ENCODE measurements at regions not wholly inside any gene's neighbourhood (a gene's known extent, or its start where the extent isn't known, plus 50 kb on each side); places are given as distances from the start of the nearest gene placed in this dataset.

DNA sequence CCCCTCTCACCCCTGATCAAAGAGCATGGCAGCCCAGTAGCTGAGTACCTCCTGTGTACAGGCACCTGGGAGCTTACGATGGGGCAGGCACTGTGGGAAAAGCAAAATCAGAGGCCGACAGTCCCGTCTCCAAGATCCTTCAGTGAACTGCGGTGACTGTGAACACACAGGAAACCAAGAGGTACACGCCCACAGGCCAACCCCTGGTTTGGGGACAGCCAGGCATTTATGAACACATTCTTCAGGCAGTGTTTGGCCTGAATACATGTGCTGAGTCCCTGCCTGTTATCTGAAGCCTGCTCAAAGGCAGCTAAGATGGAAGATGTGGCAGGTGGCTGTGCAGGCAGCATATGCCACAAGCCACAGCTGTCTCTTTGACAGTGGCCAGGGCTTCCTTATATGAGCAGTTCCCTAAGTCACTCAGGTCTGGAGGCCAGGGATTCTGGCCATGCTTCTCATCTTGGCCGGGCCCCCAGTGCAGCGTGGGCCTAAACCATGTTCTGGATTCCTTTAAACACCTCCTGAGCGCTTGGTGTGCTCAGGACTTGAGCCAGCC lies 123.6 kb downstream of the UQCRFS1 start:
- no peak for ATAC-seq
- peaks cover 4% of the 10 kb centered on the region for H3K9me3 Mint-ChIP-seq
- no peak overlapping the region for H3K4me3 Mint-ChIP-seq
- DNase-seq (ENCODE audit: low spot score): no peak
- H3K27me3 Mint-ChIP-seq (ENCODE audit: low read depth): no peaks in the 10 kb centered on the region
- H3K36me3 Mint-ChIP-seq: no peaks in the 10 kb centered on the region
- H3K27ac Mint-ChIP-seq: no peak overlapping the region
- ChIA-PET CTCF (interaction anchor here (1.6 kb wide), 1 partner anchor 32 kb away, joined by 5 read pairs; no protein-coding TSS in a partner anchor), POLR2A (interaction anchor here (0.6 kb wide), 1 partner anchor 418 kb away, joined by 3 read pairs; no protein-coding TSS in a partner anchor)
- peaks cover 15% of the 10 kb centered on the region for H3K4me1 Mint-ChIP-seq
- TF ChIP-seq ZBTB21 (CRISPR knock-in tag; IDR thresholded peaks at IDR 0.05; ENCODE audit: borderline replicate concordance): no peak
- no peak for TF ChIP-seq ZNF317 (CRISPR knock-in tag; IDR thresholded peaks at IDR 0.05; ENCODE audit: borderline replicate concordance, low read depth)
- TF ChIP-seq ETV6 (CRISPR knock-in tag; IDR thresholded peaks at IDR 0.05): no peak
- no peak for TF ChIP-seq SP1 (CRISPR knock-in tag; conservative IDR thresholded peaks at IDR 0.05)
- no peak for TF ChIP-seq CREB1 (CRISPR knock-in tag; IDR thresholded peaks at IDR 0.05)

DNA sequence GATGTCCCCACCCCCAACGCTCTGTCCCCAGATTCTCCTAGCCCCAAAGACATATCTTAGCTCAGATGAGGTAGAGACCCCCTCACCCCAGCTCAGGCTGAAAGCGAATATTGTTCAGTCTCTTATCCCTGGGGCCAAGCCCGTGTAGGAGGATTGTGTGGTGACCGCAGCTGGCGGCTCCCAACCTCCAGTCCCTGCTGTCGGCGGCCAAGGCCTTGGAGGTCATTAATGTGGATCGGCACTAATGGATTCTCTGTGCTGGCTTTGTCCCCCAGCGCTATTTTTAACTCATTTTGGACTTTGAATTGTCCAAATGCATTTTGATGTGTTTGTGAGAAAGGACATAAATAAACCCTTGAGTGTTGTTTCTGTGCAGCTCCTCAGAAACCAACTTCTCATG lies 124.2 kb downstream of the UQCRFS1 start:
- H3K4me3 Mint-ChIP-seq: no peak overlapping the region
- ChIA-PET CTCF (interaction anchor here (1.6 kb wide), 1 partner anchor 32 kb away, joined by 5 read pairs; no protein-coding TSS in a partner anchor), POLR2A (interaction anchor here (0.6 kb wide), 1 partner anchor 419 kb away, joined by 3 read pairs; no protein-coding TSS in a partner anchor)
- peaks cover 20% of the 10 kb centered on the region for H3K4me1 Mint-ChIP-seq
- no peak overlapping the region for H3K27ac Mint-ChIP-seq
- no peak for DNase-seq (ENCODE audit: low spot score)
- H3K27me3 Mint-ChIP-seq (ENCODE audit: low read depth): no peaks in the 10 kb centered on the region
- H3K36me3 Mint-ChIP-seq: no peaks in the 10 kb centered on the region
- ATAC-seq: no peak
- peaks cover 4% of the 10 kb centered on the region for H3K9me3 Mint-ChIP-seq
- TF ChIP-seq RORB (CRISPR knock-in tag; IDR thresholded peaks at IDR 0.05): no peak
- no peak for TF ChIP-seq ZNF396 (CRISPR knock-in tag; IDR thresholded peaks at IDR 0.05; ENCODE audit: borderline replicate concordance)
- no peak for TF ChIP-seq ESRRA (CRISPR knock-in tag; IDR thresholded peaks at IDR 0.05; ENCODE audit: borderline replicate concordance)
- TF ChIP-seq, protein P1, sequence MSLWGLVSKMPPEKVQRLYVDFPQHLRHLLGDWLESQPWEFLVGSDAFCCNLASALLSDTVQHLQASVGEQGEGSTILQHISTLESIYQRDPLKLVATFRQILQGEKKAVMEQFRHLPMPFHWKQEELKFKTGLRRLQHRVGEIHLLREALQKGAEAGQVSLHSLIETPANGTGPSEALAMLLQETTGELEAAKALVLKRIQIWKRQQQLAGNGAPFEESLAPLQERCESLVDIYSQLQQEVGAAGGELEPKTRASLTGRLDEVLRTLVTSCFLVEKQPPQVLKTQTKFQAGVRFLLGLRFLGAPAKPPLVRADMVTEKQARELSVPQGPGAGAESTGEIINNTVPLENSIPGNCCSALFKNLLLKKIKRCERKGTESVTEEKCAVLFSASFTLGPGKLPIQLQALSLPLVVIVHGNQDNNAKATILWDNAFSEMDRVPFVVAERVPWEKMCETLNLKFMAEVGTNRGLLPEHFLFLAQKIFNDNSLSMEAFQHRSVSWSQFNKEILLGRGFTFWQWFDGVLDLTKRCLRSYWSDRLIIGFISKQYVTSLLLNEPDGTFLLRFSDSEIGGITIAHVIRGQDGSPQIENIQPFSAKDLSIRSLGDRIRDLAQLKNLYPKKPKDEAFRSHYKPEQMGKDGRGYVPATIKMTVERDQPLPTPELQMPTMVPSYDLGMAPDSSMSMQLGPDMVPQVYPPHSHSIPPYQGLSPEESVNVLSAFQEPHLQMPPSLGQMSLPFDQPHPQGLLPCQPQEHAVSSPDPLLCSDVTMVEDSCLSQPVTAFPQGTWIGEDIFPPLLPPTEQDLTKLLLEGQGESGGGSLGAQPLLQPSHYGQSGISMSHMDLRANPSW (CRISPR knock-in tag; conservative IDR thresholded peaks at IDR 0.05; ENCODE audit: low read depth): no peak
- TF ChIP-seq ZNF423 (CRISPR knock-in tag; IDR thresholded peaks at IDR 0.05): no peak
- TF ChIP-seq, protein P2, sequence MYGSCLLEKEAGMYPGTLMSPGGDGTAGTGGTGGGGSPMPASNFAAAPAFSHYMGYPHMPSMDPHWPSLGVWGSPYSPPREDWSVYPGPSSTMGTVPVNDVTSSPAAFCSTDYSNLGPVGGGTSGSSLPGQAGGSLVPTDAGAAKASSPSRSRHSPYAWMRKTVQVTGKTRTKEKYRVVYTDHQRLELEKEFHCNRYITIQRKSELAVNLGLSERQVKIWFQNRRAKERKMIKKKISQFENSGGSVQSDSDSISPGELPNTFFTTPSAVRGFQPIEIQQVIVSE (CRISPR knock-in tag; IDR thresholded peaks at IDR 0.05; ENCODE audit: borderline replicate concordance): no peak
- TF ChIP-seq, protein P3, sequence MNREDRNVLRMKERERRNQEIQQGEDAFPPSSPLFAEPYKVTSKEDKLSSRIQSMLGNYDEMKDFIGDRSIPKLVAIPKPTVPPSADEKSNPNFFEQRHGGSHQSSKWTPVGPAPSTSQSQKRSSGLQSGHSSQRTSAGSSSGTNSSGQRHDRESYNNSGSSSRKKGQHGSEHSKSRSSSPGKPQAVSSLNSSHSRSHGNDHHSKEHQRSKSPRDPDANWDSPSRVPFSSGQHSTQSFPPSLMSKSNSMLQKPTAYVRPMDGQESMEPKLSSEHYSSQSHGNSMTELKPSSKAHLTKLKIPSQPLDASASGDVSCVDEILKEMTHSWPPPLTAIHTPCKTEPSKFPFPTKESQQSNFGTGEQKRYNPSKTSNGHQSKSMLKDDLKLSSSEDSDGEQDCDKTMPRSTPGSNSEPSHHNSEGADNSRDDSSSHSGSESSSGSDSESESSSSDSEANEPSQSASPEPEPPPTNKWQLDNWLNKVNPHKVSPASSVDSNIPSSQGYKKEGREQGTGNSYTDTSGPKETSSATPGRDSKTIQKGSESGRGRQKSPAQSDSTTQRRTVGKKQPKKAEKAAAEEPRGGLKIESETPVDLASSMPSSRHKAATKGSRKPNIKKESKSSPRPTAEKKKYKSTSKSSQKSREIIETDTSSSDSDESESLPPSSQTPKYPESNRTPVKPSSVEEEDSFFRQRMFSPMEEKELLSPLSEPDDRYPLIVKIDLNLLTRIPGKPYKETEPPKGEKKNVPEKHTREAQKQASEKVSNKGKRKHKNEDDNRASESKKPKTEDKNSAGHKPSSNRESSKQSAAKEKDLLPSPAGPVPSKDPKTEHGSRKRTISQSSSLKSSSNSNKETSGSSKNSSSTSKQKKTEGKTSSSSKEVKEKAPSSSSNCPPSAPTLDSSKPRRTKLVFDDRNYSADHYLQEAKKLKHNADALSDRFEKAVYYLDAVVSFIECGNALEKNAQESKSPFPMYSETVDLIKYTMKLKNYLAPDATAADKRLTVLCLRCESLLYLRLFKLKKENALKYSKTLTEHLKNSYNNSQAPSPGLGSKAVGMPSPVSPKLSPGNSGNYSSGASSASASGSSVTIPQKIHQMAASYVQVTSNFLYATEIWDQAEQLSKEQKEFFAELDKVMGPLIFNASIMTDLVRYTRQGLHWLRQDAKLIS (CRISPR knock-in tag; IDR thresholded peaks at IDR 0.05; ENCODE audit: borderline replicate concordance): no peak
- no peak for TF ChIP-seq GTF2I (CRISPR knock-in tag; conservative IDR thresholded peaks at IDR 0.05)
- no peak for TF ChIP-seq ATF1 (CRISPR knock-in tag; IDR thresholded peaks at IDR 0.05)
- no peak for TF ChIP-seq NR2C2 (CRISPR knock-in tag; IDR thresholded peaks at IDR 0.05)
- no peak for TF ChIP-seq HMGA2 (CRISPR knock-in tag; IDR thresholded peaks at IDR 0.05)
- no peak for TF ChIP-seq FOXJ3 (CRISPR knock-in tag; IDR thresholded peaks at IDR 0.05; ENCODE audit: borderline replicate concordance)
- TF ChIP-seq EMX1 (CRISPR knock-in tag; IDR thresholded peaks at IDR 0.05): no peak
- TF ChIP-seq NFYB (CRISPR knock-in tag; conservative IDR thresholded peaks at IDR 0.05; ENCODE audit: low read depth): no peak
- no peak for TF ChIP-seq TEAD4 (CRISPR knock-in tag; IDR thresholded peaks at IDR 0.05)
- TF ChIP-seq, protein P4, sequence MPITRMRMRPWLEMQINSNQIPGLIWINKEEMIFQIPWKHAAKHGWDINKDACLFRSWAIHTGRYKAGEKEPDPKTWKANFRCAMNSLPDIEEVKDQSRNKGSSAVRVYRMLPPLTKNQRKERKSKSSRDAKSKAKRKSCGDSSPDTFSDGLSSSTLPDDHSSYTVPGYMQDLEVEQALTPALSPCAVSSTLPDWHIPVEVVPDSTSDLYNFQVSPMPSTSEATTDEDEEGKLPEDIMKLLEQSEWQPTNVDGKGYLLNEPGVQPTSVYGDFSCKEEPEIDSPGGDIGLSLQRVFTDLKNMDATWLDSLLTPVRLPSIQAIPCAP (CRISPR knock-in tag; IDR thresholded peaks at IDR 0.05): no peak
- no peak for TF ChIP-seq CREB1 (CRISPR knock-in tag; IDR thresholded peaks at IDR 0.05)
- TF ChIP-seq, protein P5, sequence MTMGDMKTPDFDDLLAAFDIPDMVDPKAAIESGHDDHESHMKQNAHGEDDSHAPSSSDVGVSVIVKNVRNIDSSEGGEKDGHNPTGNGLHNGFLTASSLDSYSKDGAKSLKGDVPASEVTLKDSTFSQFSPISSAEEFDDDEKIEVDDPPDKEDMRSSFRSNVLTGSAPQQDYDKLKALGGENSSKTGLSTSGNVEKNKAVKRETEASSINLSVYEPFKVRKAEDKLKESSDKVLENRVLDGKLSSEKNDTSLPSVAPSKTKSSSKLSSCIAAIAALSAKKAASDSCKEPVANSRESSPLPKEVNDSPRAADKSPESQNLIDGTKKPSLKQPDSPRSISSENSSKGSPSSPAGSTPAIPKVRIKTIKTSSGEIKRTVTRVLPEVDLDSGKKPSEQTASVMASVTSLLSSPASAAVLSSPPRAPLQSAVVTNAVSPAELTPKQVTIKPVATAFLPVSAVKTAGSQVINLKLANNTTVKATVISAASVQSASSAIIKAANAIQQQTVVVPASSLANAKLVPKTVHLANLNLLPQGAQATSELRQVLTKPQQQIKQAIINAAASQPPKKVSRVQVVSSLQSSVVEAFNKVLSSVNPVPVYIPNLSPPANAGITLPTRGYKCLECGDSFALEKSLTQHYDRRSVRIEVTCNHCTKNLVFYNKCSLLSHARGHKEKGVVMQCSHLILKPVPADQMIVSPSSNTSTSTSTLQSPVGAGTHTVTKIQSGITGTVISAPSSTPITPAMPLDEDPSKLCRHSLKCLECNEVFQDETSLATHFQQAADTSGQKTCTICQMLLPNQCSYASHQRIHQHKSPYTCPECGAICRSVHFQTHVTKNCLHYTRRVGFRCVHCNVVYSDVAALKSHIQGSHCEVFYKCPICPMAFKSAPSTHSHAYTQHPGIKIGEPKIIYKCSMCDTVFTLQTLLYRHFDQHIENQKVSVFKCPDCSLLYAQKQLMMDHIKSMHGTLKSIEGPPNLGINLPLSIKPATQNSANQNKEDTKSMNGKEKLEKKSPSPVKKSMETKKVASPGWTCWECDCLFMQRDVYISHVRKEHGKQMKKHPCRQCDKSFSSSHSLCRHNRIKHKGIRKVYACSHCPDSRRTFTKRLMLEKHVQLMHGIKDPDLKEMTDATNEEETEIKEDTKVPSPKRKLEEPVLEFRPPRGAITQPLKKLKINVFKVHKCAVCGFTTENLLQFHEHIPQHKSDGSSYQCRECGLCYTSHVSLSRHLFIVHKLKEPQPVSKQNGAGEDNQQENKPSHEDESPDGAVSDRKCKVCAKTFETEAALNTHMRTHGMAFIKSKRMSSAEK (CRISPR knock-in tag; IDR thresholded peaks at IDR 0.05; ENCODE audit: borderline replicate concordance): no peak

All from WTC11 (cell line).